SK-N-SH (cell line): ENCODE measurements at regions not wholly inside any gene's neighbourhood (a gene's known extent, or its start where the extent isn't known, plus 50 kb on each side); places are given as distances from the start of the nearest gene placed in this dataset.

Source experiments
- CTCF ChIA-PET: fragments of 300-600, 350-600 bp; formaldehyde crosslinking; extraction: SDS; loops from one replicate; lab custom pipeline; 2021; lab: Yijun Ruan, JAX
- POLR2A ChIA-PET: fragments of 350-600 bp; sonication (Branson Sonifier 250); formaldehyde crosslinking; extraction: SDS; loops from one replicate; lab custom pipeline; 2020; ENCODE audit warnings: antibody characterized with exemption, inconsistent platforms; lab: Yijun Ruan, JAX
- DNase-seq: peaks from one replicate; pipeline ENCODE4 v3.0.0; 2012
- H2AFZ ChIP-seq: fragments of 200-600 bp; sonication (generic); 2 replicates; pipeline ENCODE4 v1.8.1; 2016; ENCODE audit warnings: antibody characterized with exemption, mild to moderate bottlenecking, low read depth
- H3F3A ChIP-seq: fragments of 200-600 bp; sonication (generic); replicated peaks from 2 replicates; pipeline ENCODE3; 2016; ENCODE audit warnings: antibody characterized with exemption, mild to moderate bottlenecking; ENCODE audit not compliant: insufficient read depth
- H3K27ac ChIP-seq, 2 experiments: fragments of 200-500 bp in 1 of 2; fragments of 200-600 bp in 1 of 2; sonication (Bioruptor generic) in 1 of 2; sonication (generic), shearing (Covaris generic) in 1 of 2; 2 replicates each; pipeline versions ENCODE4 v1.5.1 to v1.6.1; 2014 to 2016; ENCODE audit warnings: low read depth in 2 of 2, inconsistent platforms in 1 of 2, low read length in 1 of 2, mild to moderate bottlenecking in 1 of 2, mixed read lengths in 1 of 2
- H3K27me3 ChIP-seq: fragments of 200-600 bp; sonication (generic), shearing (Covaris generic); 2 replicates; pipeline ENCODE4 v1.6.1; 2016; ENCODE audit warnings: mixed run types; ENCODE audit not compliant: insufficient read depth
- H3K36me3 ChIP-seq, 2 experiments: fragments of 200-500 bp in 1 of 2; fragments of 200-600 bp in 1 of 2; sonication (Bioruptor generic) in 1 of 2; sonication (generic) in 1 of 2; replicated peaks in 1 of 2; 2 replicates each; pipeline versions ENCODE3 to v1.5.1; 2014 to 2016; ENCODE audit warnings: low read length in 1 of 2, mild to moderate bottlenecking in 1 of 2; ENCODE audit not compliant: insufficient read depth in 2 of 2, control insufficient read depth in 1 of 2
- H3K4me1 ChIP-seq, 2 experiments: fragments of 200-500 bp in 1 of 2; fragments of 200-600 bp in 1 of 2; sonication (Bioruptor generic) in 1 of 2; sonication (generic), shearing (Covaris generic) in 1 of 2; 2 replicates each; pipeline versions ENCODE4 v1.5.1 to v1.6.1; 2014 to 2016; ENCODE audit warnings: low read depth in 1 of 2, low read length in 1 of 2, mixed run types in 1 of 2; ENCODE audit not compliant: insufficient read depth in 2 of 2, control insufficient read depth in 1 of 2
- H3K4me2 ChIP-seq: fragments of 200-600 bp; sonication (generic), shearing (Covaris generic); 2 replicates; pipeline ENCODE4 v1.6.1; 2017; ENCODE audit warnings: mixed run types
- H3K4me3 ChIP-seq, 2 experiments: fragments of 200-500 bp in 1 of 2; fragments of 200-600 bp in 1 of 2; sonication (Bioruptor generic) in 1 of 2; sonication (generic), shearing (Covaris generic) in 1 of 2; 2 replicates each; pipeline versions ENCODE4 v1.5.1 to v1.8.1; 2014 to 2016; ENCODE audit warnings: low read depth in 2 of 2, inconsistent platforms in 1 of 2, low read length in 1 of 2, mild to moderate bottlenecking in 1 of 2, mixed read lengths in 1 of 2, moderate library complexity in 1 of 2
- H3K79me2 ChIP-seq: fragments of 200-600 bp; sonication (generic); 2 replicates; pipeline ENCODE4 v1.8.1; 2017; ENCODE audit warnings: mild to moderate bottlenecking; ENCODE audit not compliant: insufficient read depth
- H3K9ac ChIP-seq: fragments of 200-600 bp; sonication (generic); 2 replicates; pipeline ENCODE4 v1.6.1; 2017; ENCODE audit warnings: mixed run types
- H3K9me2 ChIP-seq: fragments of 200-600 bp; sonication (generic); 2 replicates; pipeline ENCODE4 v1.6.1; 2017; ENCODE audit warnings: mixed run types
- H3K9me3 ChIP-seq: fragments of 200-600 bp; sonication (generic); 2 replicates; pipeline ENCODE4 v1.6.1; 2017; ENCODE audit warnings: mixed run types, mild to moderate bottlenecking, moderate library complexity
- H4K20me1 ChIP-seq: fragments of 200-600 bp; sonication (generic); 2 replicates; pipeline ENCODE4 v1.6.1; 2017; ENCODE audit warnings: mild to moderate bottlenecking, mixed run types; ENCODE audit not compliant: insufficient read depth
- CHD2 ChIP-seq: fragments of 150-350 bp; IDR thresholded peaks from 2 replicates; pipeline ENCODE4 v1.6.1; 2018; ENCODE audit warnings: low read length; ENCODE audit not compliant: partially characterized antibody
- EP300 ChIP-seq, 2 experiments: IDR thresholded peaks; 2 replicates each; pipeline versions ENCODE4 v1.4.0 to v1.6.1; 2012; ENCODE audit warnings: borderline replicate concordance in 1 of 2, low read depth in 1 of 2, low read length in 1 of 2
- FOSL2 ChIP-seq: IDR thresholded peaks from 2 replicates; pipeline ENCODE4 v1.4.0; 2012; ENCODE audit warnings: low read depth, mild to moderate bottlenecking, moderate library complexity, borderline replicate concordance
- FOXM1 ChIP-seq: IDR thresholded peaks from 2 replicates; pipeline ENCODE4 v1.4.0; 2012; ENCODE audit warnings: low read depth, mild to moderate bottlenecking
- GATA2 ChIP-seq: sonication (generic); formaldehyde crosslinking; IDR thresholded peaks from 2 replicates; pipeline ENCODE4 v1.5.0; 2020; ENCODE audit warnings: mild to moderate bottlenecking, missing genetic modification reagents
- JUND ChIP-seq: IDR thresholded peaks from 2 replicates; pipeline ENCODE4 v1.4.0; 2012
- MXI1 ChIP-seq: IDR thresholded peaks from 2 replicates; pipeline ENCODE4 v1.6.1; 2012; ENCODE audit warnings: mild to moderate bottlenecking, low read depth, low read length, improper control_type of control experiment
- PBX3 ChIP-seq: IDR thresholded peaks from 2 replicates; pipeline ENCODE4; 2012
- SMC3 ChIP-seq: IDR thresholded peaks from 2 replicates; pipeline ENCODE4 v1.6.1; 2012; ENCODE audit warnings: low read depth, low read length, improper control_type of control experiment
- YY1 ChIP-seq: IDR thresholded peaks from 2 replicates; pipeline ENCODE4 v1.4.0; 2012; ENCODE audit warnings: low read depth, mild to moderate bottlenecking
- ZBTB33 ChIP-seq: IDR thresholded peaks from 2 replicates; pipeline ENCODE4 v1.4.0; 2012; ENCODE audit warnings: low read depth, borderline replicate concordance
- WGBS: methylation state at CpG from one replicate; pipeline ENCODE4 v1.1.6; 2017; ENCODE audit warnings: low lambda C conversion rate; 5-methylcytosine and 5-hydroxymethylcytosine counted together
- TF ChIP-seq, protein P1 (sequence below): IDR thresholded peaks from 2 replicates; pipeline ENCODE4 v1.4.0; 2012; ENCODE audit warnings: low read depth
- TF ChIP-seq, protein P2 (sequence below): fragments of 150-350 bp; IDR thresholded peaks from 2 replicates; pipeline ENCODE4 v1.6.1; 2016; ENCODE audit warnings: mild to moderate bottlenecking, low read depth, low read length
- TF ChIP-seq, protein P3 (sequence below): IDR thresholded peaks from 2 replicates; pipeline ENCODE4 v1.4.0; 2012; ENCODE audit warnings: low read depth, borderline replicate concordance
- TF ChIP-seq, protein P4 (sequence below): IDR thresholded peaks from 2 replicates; pipeline ENCODE4 v1.6.1; 2012; ENCODE audit warnings: mild to moderate bottlenecking, low read depth, low read length, moderate library complexity

DNA sequence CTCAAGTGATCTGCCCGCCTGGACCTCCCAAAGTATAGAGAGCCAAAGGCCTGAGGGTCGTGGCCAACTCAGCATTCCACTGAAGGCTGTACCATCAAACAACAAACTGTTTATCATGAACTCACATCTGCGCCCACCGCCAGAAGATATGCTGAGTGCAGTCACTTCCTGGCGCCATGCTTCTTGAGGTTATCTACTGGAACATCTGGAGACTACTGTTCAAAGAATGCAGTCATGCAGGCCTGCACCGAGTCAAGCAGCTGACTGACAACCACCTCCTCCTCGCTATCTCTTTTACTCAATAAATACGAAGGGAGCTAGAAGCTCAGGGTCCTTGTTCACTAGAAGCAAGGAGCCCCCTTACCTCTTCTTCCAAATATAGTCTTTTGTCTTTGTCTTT, 473.9 kb upstream of the EEF2KMT start (continued):
- TF ChIP-seq, protein P1, sequence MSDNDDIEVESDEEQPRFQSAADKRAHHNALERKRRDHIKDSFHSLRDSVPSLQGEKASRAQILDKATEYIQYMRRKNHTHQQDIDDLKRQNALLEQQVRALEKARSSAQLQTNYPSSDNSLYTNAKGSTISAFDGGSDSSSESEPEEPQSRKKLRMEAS = no peak
- TF ChIP-seq CHD2 (no peak), FOSL2 (no peak)
- TF ChIP-seq, protein P2, sequence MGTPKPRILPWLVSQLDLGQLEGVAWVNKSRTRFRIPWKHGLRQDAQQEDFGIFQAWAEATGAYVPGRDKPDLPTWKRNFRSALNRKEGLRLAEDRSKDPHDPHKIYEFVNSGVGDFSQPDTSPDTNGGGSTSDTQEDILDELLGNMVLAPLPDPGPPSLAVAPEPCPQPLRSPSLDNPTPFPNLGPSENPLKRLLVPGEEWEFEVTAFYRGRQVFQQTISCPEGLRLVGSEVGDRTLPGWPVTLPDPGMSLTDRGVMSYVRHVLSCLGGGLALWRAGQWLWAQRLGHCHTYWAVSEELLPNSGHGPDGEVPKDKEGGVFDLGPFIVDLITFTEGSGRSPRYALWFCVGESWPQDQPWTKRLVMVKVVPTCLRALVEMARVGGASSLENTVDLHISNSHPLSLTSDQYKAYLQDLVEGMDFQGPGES = no peak

- H3K9me3 ChIP-seq = no peaks in the 10 kb centered on the region
- H3K4me2 ChIP-seq = no peak overlapping the region
- no peak overlapping the region for H3K9ac ChIP-seq
- H3K36me3 ChIP-seq = no peaks in the 10 kb centered on the region
- no peak for DNase-seq
- 33% methylated on average over 6 of the region's 6 CpGs for WGBS
- H3K79me2 ChIP-seq = no peaks in the 10 kb centered on the region
- no peaks in the 10 kb centered on the region for H3K27me3 ChIP-seq
- no peak overlapping the region for H3K27ac ChIP-seq
- no peaks in the 10 kb centered on the region for H4K20me1 ChIP-seq
- H2AFZ ChIP-seq = no peak overlapping the region
- H3K4me1 ChIP-seq = no peaks in the 10 kb centered on the region; a peak in 1 of 4 replicates
- ChIA-PET POLR2A (no interaction called here), CTCF (interaction anchor here (1.3 to 1.6 kb wide), 2 partner anchors 10 to 57 kb away, joined by 3 read pairs; no protein-coding TSS in a partner anchor)
- H3K4me3 ChIP-seq = no peak overlapping the region
- TF ChIP-seq, protein P3, sequence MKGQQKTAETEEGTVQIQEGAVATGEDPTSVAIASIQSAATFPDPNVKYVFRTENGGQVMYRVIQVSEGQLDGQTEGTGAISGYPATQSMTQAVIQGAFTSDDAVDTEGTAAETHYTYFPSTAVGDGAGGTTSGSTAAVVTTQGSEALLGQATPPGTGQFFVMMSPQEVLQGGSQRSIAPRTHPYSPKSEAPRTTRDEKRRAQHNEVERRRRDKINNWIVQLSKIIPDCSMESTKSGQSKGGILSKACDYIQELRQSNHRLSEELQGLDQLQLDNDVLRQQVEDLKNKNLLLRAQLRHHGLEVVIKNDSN = no peak
- TF ChIP-seq YY1 (no peak), FOXM1 (no peak), GATA2 (CRISPR knock-in tag) (no peak), SMC3 (no peak), ZBTB33 (no peak), JUND (no peak), PBX3 (no peak), MXI1 (no peak), EP300 (IDR thresholded peaks at IDR 0.05; ENCODE audit: borderline replicate concordance in 1 of 2, low read depth in 1 of 2, low read length in 1 of 2) (no peak)
- TF ChIP-seq, protein P2 = no peak
- TF ChIP-seq, protein P4, sequence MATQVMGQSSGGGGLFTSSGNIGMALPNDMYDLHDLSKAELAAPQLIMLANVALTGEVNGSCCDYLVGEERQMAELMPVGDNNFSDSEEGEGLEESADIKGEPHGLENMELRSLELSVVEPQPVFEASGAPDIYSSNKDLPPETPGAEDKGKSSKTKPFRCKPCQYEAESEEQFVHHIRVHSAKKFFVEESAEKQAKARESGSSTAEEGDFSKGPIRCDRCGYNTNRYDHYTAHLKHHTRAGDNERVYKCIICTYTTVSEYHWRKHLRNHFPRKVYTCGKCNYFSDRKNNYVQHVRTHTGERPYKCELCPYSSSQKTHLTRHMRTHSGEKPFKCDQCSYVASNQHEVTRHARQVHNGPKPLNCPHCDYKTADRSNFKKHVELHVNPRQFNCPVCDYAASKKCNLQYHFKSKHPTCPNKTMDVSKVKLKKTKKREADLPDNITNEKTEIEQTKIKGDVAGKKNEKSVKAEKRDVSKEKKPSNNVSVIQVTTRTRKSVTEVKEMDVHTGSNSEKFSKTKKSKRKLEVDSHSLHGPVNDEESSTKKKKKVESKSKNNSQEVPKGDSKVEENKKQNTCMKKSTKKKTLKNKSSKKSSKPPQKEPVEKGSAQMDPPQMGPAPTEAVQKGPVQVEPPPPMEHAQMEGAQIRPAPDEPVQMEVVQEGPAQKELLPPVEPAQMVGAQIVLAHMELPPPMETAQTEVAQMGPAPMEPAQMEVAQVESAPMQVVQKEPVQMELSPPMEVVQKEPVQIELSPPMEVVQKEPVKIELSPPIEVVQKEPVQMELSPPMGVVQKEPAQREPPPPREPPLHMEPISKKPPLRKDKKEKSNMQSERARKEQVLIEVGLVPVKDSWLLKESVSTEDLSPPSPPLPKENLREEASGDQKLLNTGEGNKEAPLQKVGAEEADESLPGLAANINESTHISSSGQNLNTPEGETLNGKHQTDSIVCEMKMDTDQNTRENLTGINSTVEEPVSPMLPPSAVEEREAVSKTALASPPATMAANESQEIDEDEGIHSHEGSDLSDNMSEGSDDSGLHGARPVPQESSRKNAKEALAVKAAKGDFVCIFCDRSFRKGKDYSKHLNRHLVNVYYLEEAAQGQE = no peak
- no peaks in the 10 kb centered on the region for H3K9me2 ChIP-seq
- no peaks in the 10 kb centered on the region for H3F3A ChIP-seq
These were observed 464.2 kb upstream of the EEF2KMT start for GRCh38 chr16:5561800-5562199.
